Bronchial epithelial cell (primary cell): ENCODE measurements at regions not wholly inside any gene's neighbourhood (a gene's known extent, or its start where the extent isn't known, plus 50 kb on each side); places are given as distances from the start of the nearest gene placed in this dataset.
"Not testable (repeated sequence)": the region's sequence is repeated elsewhere in the genome, so short reads cannot be mapped to it uniquely, and the experiment has no call there.

Experiments
- DNase-seq: peaks from one replicate; pipeline ENCODE4 v3.0.0-alpha.2; 2010; ENCODE audit warnings: low read depth
- FAIRE-seq: peaks from 2 replicates; lab custom pipeline; 2011; peaks lifted over from hg19 to GRCh38; lab: Jason Lieb, UNC
- H3K27me3 ChIP-seq: 2 replicates; pipeline ENCODE4 v1.5.1; 2011; ENCODE audit warnings: low read length; ENCODE audit not compliant: control insufficient read depth, insufficient read depth
- H3K36me3 ChIP-seq: 2 replicates; pipeline ENCODE4 v1.5.1; 2011; ENCODE audit warnings: low read length; ENCODE audit not compliant: control insufficient read depth, insufficient read depth
- H3K4me3 ChIP-seq: 2 replicates; pipeline ENCODE4 v1.5.1; 2011; ENCODE audit warnings: mild to moderate bottlenecking, low read depth, low read length, control low read depth
- CTCF ChIP-seq: IDR thresholded peaks from 2 replicates; pipeline ENCODE4 v1.5.1; 2011; ENCODE audit warnings: mild to moderate bottlenecking, moderate library complexity, low read length, control low read depth, inconsistent platforms; ENCODE audit not compliant: insufficient read depth, severe bottlenecking

GRCh38 chr12:25695574-25695973 is 142.5 kb upstream of the LMNTD1 start:
- Histone ChIP-seq H3K4me3 (no peak overlapping the region), H3K36me3 (no peaks in the 10 kb centered on the region), H3K27me3 (no peaks in the 10 kb centered on the region)
- DNase-seq: no peak
- no peak for FAIRE-seq
- no peak for TF ChIP-seq CTCF

DNA sequence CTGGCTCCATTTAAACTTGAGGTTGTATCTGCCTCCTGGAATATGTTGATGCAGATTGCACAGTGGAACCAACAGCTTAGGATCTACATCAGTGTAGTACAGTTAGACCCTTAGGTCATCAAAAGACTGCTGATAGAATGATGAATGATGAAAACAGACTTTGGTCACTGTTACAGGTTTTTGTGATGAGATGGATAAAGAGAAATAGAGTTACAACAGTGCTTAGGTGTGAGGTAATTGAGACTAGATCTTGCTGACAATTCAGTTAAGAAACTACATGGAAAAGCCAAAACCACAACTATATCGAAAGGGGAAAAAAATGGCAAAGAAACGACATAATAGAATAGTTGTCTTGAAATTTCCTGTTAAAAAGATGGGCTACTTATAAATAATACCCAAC is 145.7 kb upstream of the LMNTD1 start:
- H3K36me3 ChIP-seq: no peaks in the 10 kb centered on the region
- no peak for DNase-seq

GRCh38 chr12:25699454-25699853 is 146.4 kb upstream of the LMNTD1 start:
- Histone ChIP-seq H3K27me3 (no peaks in the 10 kb centered on the region), H3K4me3 (no peak overlapping the region), H3K36me3 (no peaks in the 10 kb centered on the region)
- TF ChIP-seq CTCF: no peak
- FAIRE-seq: no peak
- DNase-seq: peak; percentile 5

More for the DNA sequence above, 145.7 kb upstream of the LMNTD1 start:
- Histone ChIP-seq H3K27me3 (no peaks in the 10 kb centered on the region), H3K4me3 (no peak overlapping the region)
- TF ChIP-seq CTCF: no peak
- FAIRE-seq: no peak

DNA sequence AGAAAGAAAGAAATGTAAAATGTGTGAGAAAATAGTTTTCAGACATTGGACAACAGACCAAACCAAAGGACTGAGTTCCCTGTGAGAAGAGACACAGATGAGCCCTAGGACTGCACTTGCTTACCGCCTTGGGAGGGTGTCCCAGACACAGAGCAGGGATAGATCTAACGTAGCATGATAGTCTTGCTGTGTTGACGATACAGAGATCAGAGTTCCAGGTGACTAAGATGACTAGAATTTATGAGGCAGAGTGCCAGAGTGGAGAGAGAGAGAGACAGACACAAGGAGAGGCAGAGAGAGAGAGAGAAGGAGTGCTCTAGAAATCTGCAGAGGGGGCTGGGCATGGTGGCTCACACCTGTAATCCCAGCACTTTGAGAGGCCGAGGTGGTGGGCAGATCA is 148.2 kb upstream of the LMNTD1 start:
- no peak overlapping the region for H3K4me3 ChIP-seq
- DNase-seq (peak; percentile 42), FAIRE-seq (no peak)
- TF ChIP-seq CTCF: no peak
- no peaks in the 10 kb centered on the region for H3K36me3 ChIP-seq
- no peaks in the 10 kb centered on the region for H3K27me3 ChIP-seq

GRCh38 chr12:25702553-25702952 is 149.5 kb upstream of the LMNTD1 start:
- DNase-seq (no peak), FAIRE-seq (no peak)
- H3K36me3 ChIP-seq: no peaks in the 10 kb centered on the region
- no peaks in the 10 kb centered on the region for H3K27me3 ChIP-seq
- no peak overlapping the region for H3K4me3 ChIP-seq
- TF ChIP-seq CTCF: no peak

DNA sequence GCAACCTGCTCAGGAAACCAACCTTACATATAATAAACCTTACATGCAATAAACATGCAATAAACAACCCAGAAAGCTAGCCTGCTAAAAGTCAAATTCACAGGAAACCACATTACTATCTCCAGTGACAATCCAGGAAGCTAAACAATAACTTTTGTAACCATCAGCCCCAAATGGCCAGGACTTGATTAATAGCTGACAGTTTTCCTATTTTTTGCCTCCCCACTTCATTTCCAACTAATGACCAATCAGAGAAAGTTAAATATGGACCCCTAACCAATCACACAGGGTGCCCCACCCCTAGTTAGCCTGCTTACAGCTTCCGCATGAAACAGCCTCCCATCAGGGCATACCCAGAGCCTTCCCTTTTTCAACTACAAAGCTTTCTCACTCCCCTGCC is 152.2 kb upstream of the LMNTD1 start:
- Histone ChIP-seq H3K36me3 (no peaks in the 10 kb centered on the region), H3K4me3 (no peak overlapping the region), H3K27me3 (no peaks in the 10 kb centered on the region)
- FAIRE-seq: no peak
- DNase-seq: no peak
- no peak for TF ChIP-seq CTCF

DNA sequence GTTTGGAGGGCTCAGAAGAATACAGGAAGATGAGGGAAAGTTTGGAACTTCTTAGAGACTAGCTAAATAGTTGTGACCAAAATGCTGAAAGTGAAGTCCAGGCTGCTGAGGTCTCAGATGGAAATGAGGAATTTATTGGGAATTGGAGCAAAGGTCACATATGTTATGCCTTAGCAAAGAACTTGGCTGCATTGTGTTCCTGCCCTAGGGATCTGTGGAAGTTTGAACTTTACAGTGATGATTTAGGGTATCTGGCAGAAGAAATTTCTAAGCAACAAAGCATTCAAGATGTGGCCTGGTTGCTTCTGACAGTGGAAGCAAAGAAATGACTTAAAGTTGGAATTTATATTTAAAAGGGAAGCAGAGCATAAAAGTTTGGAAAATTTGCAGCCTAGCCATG is 153.6 kb upstream of the LMNTD1 start:
- DNase-seq, H3K36me3 ChIP-seq, H3K4me3 ChIP-seq, H3K27me3 ChIP-seq, FAIRE-seq: not testable (repeated sequence)
